ENCODE measurements at regions not wholly inside any gene's neighbourhood (a gene's known extent, or its start where the extent isn't known, plus 50 kb on each side); places are given as distances from the start of the nearest gene placed in this dataset.

- TF ChIP-seq PATZ1 (CRISPR knock-in tag; IDR thresholded peaks at IDR 0.05; ENCODE audit: borderline replicate concordance) (no peak), RARB (CRISPR knock-in tag; IDR thresholded peaks at IDR 0.05) (no peak), TCF4 (CRISPR knock-in tag; IDR thresholded peaks at IDR 0.05; ENCODE audit: borderline replicate concordance) (no peak)
Measured at GRCh38 chr4:176595257-176595656, 197.5 kb downstream of the VEGFC start (continued).

- TF ChIP-seq TCF4 (CRISPR knock-in tag; IDR thresholded peaks at IDR 0.05; ENCODE audit: borderline replicate concordance) (no peak), ARNTL (CRISPR knock-in tag; IDR thresholded peaks at IDR 0.05; ENCODE audit: borderline replicate concordance, low read depth) (no peak), TSHZ2 (CRISPR knock-in tag; IDR thresholded peaks at IDR 0.05) (no peak), ZNF565 (CRISPR knock-in tag; conservative IDR thresholded peaks at IDR 0.05; ENCODE audit: low read depth) (no peak), TOX (CRISPR knock-in tag; IDR thresholded peaks at IDR 0.05; ENCODE audit: borderline replicate concordance) (no peak), POU6F1 (CRISPR knock-in tag; IDR thresholded peaks at IDR 0.05; ENCODE audit: borderline replicate concordance, low read depth) (no peak), ISL1 (CRISPR knock-in tag; IDR thresholded peaks at IDR 0.05) (no peak), SNAI2 (CRISPR knock-in tag; IDR thresholded peaks at IDR 0.05) (no peak), OSR1 (CRISPR knock-in tag; IDR thresholded peaks at IDR 0.05) (no peak), PATZ1 (CRISPR knock-in tag; IDR thresholded peaks at IDR 0.05; ENCODE audit: borderline replicate concordance) (no peak), PPARA (CRISPR knock-in tag; IDR thresholded peaks at IDR 0.05; ENCODE audit: borderline replicate concordance) (no peak), RARB (CRISPR knock-in tag; IDR thresholded peaks at IDR 0.05) (no peak), ZC3H10 (CRISPR knock-in tag; IDR thresholded peaks at IDR 0.05) (no peak), ZFP30 (CRISPR knock-in tag; IDR thresholded peaks at IDR 0.05) (no peak), ZNF8 (CRISPR knock-in tag; IDR thresholded peaks at IDR 0.05) (no peak), CREB5 (CRISPR knock-in tag; IDR thresholded peaks at IDR 0.05; ENCODE audit: low read depth) (no peak), ZFP3 (CRISPR knock-in tag; IDR thresholded peaks at IDR 0.05) (no peak), BACH2 (CRISPR knock-in tag; IDR thresholded peaks at IDR 0.05; ENCODE audit: borderline replicate concordance) (no peak), CSDC2 (CRISPR knock-in tag; IDR thresholded peaks at IDR 0.05) (no peak), ESRRG (CRISPR knock-in tag; IDR thresholded peaks at IDR 0.05) (no peak)
- ATAC-seq = no peak
Measured at GRCh38 chr4:176601124-176601523, 191.6 kb downstream of the VEGFC start.

GRCh38 chr4:176607807-176608206 lies 184.9 kb downstream of the VEGFC start:
- ATAC-seq = no peak
- TF ChIP-seq ESRRG (CRISPR knock-in tag; IDR thresholded peaks at IDR 0.05) (no peak), CSDC2 (CRISPR knock-in tag; IDR thresholded peaks at IDR 0.05) (no peak), ZFP3 (CRISPR knock-in tag; IDR thresholded peaks at IDR 0.05) (no peak), OSR1 (CRISPR knock-in tag; IDR thresholded peaks at IDR 0.05) (no peak), PATZ1 (CRISPR knock-in tag; IDR thresholded peaks at IDR 0.05; ENCODE audit: borderline replicate concordance) (no peak), SNAI2 (CRISPR knock-in tag; IDR thresholded peaks at IDR 0.05) (no peak), ZFP30 (CRISPR knock-in tag; IDR thresholded peaks at IDR 0.05) (no peak), ARNTL (CRISPR knock-in tag; IDR thresholded peaks at IDR 0.05; ENCODE audit: borderline replicate concordance, low read depth) (no peak), PPARA (CRISPR knock-in tag; IDR thresholded peaks at IDR 0.05; ENCODE audit: borderline replicate concordance) (no peak), ZC3H10 (CRISPR knock-in tag; IDR thresholded peaks at IDR 0.05) (no peak), CSRNP3 (CRISPR knock-in tag; IDR thresholded peaks at IDR 0.05) (no peak), TSHZ2 (CRISPR knock-in tag; IDR thresholded peaks at IDR 0.05) (no peak)

Measured in SK-N-SH treated with all-trans-retinoic acid at 6 μM for 48 hours (cell line).